HEK293 (cell line): ENCODE measurements at regions not wholly inside any gene's neighbourhood (a gene's known extent, or its start where the extent isn't known, plus 50 kb on each side); places are given as distances from the start of the nearest gene placed in this dataset.

Experiments
- CTCF ChIA-PET: fragments of 350-600 bp; formaldehyde crosslinking; extraction: SDS; loops from one replicate; lab custom pipeline; 2021; ENCODE audit warnings: antibody characterized with exemption; lab: Yijun Ruan, JAX
- POLR2A ChIA-PET: fragments of 300-600 bp; formaldehyde crosslinking; extraction: SDS; loops from one replicate; lab custom pipeline; 2020; ENCODE audit warnings: antibody characterized with exemption, inconsistent platforms; lab: Yijun Ruan, JAX
- H3K27ac ChIP-seq: fragments of 200-500 bp; sonication (Bioruptor generic); 2 replicates; pipeline ENCODE4 v1.5.1; 2014; ENCODE audit warnings: low read depth, low read length, control low read depth, inconsistent platforms; ENCODE audit errors: extremely low read depth
- H3K36me3 ChIP-seq, 2 experiments: fragments of 200-500 bp in 1 of 2; sonication (Bioruptor generic) in 1 of 2; 1 replicate in 1 of 2; 2 replicates in 1 of 2; pipeline ENCODE4 v1.5.1; 2014 to 2017; ENCODE audit warnings: inconsistent platforms in 2 of 2, low read length in 2 of 2; ENCODE audit not compliant: control insufficient read depth in 2 of 2, insufficient read depth in 1 of 2
- H3K4me1 ChIP-seq: fragments of 200-500 bp; sonication (Bioruptor generic); 2 replicates; pipeline ENCODE4 v1.5.1; 2014; ENCODE audit warnings: mild to moderate bottlenecking, low read length, inconsistent platforms; ENCODE audit not compliant: control insufficient read depth, insufficient read depth
- H3K4me3 ChIP-seq: 2 replicates; pipeline ENCODE4 v1.5.1; 2011; ENCODE audit warnings: low read depth, mild to moderate bottlenecking, control low read depth, low read length, moderate library complexity
- H3K9me3 ChIP-seq: fragments of 200-500 bp; sonication (Bioruptor generic); 2 replicates; pipeline ENCODE4 v1.5.1; 2014; ENCODE audit warnings: low read depth, low read length, inconsistent platforms; ENCODE audit not compliant: control insufficient read depth, insufficient read depth
- GFI1B ChIP-seq: fragments of 450-650 bp; formaldehyde crosslinking; IDR thresholded peaks from 2 replicates; pipeline ENCODE4 v1.5.1; 2016; ENCODE audit warnings: missing biosample characterization, missing genetic modification characterization
- GLI4 ChIP-seq: fragments of 450-650 bp; formaldehyde crosslinking; IDR thresholded peaks from 2 replicates; pipeline ENCODE4 v1.5.1; 2016; ENCODE audit warnings: missing biosample characterization, missing genetic modification characterization
- GLIS2 ChIP-seq: fragments of 450-650 bp; formaldehyde crosslinking; IDR thresholded peaks from 2 replicates; pipeline ENCODE4 v1.5.1; 2016; ENCODE audit warnings: missing biosample characterization, missing genetic modification characterization
- HOXC10 ChIP-seq: sonication (generic); formaldehyde crosslinking; IDR thresholded peaks from 2 replicates; pipeline ENCODE4 v1.8.1; 2023; ENCODE audit warnings: mild to moderate bottlenecking, missing genetic modification reagents
- IKZF3 ChIP-seq: fragments of 450-650 bp; IDR thresholded peaks from 2 replicates; pipeline ENCODE4 v1.5.0; 2018; ENCODE audit warnings: missing biosample characterization, mild to moderate bottlenecking, missing genetic modification characterization, moderate library complexity
- KLF1 ChIP-seq: fragments of 450-650 bp; formaldehyde crosslinking; IDR thresholded peaks from 2 replicates; pipeline ENCODE4 v1.5.1; 2016; ENCODE audit warnings: missing biosample characterization, missing genetic modification characterization
- SP2 ChIP-seq: fragments of 450-650 bp; formaldehyde crosslinking; IDR thresholded peaks from 2 replicates; pipeline ENCODE4 v1.5.1; 2016; ENCODE audit warnings: missing biosample characterization, missing genetic modification characterization
- ZBTB48 ChIP-seq: fragments of 450-650 bp; formaldehyde crosslinking; IDR thresholded peaks from 2 replicates; pipeline ENCODE4 v1.5.1; 2016; ENCODE audit warnings: missing biosample characterization, missing genetic modification characterization
- ZBTB8A ChIP-seq: fragments of 450-650 bp; formaldehyde crosslinking; IDR thresholded peaks from 2 replicates; pipeline ENCODE4 v1.5.1; 2016; ENCODE audit warnings: missing biosample characterization, missing genetic modification characterization
- ZFHX2 ChIP-seq: fragments of 450-650 bp; formaldehyde crosslinking; conservative IDR thresholded peaks from 2 replicates; pipeline ENCODE4 v1.5.1; 2016; ENCODE audit warnings: missing biosample characterization, missing genetic modification characterization
- ZNF138 ChIP-seq: fragments of 450-650 bp; formaldehyde crosslinking; IDR thresholded peaks from 2 replicates; pipeline ENCODE4 v1.5.1; 2016; ENCODE audit warnings: missing biosample characterization, missing genetic modification characterization, borderline replicate concordance
- ZNF157 ChIP-seq: fragments of 450-650 bp; formaldehyde crosslinking; IDR thresholded peaks from 2 replicates; pipeline ENCODE4 v1.5.1; 2016; ENCODE audit warnings: missing biosample characterization, missing genetic modification characterization
- ZNF18 ChIP-seq: fragments of 450-650 bp; formaldehyde crosslinking; IDR thresholded peaks from 2 replicates; pipeline ENCODE4 v1.5.1; 2016; ENCODE audit warnings: missing biosample characterization, missing genetic modification characterization
- ZNF19 ChIP-seq: fragments of 450-650 bp; formaldehyde crosslinking; IDR thresholded peaks from 2 replicates; pipeline ENCODE4; 2016; ENCODE audit warnings: missing biosample characterization, missing genetic modification characterization, low read depth
- ZNF302 ChIP-seq: fragments of 450-650 bp; formaldehyde crosslinking; IDR thresholded peaks from 2 replicates; pipeline ENCODE4 v1.5.1; 2016; ENCODE audit warnings: missing biosample characterization, missing genetic modification characterization, low read depth
- ZNF324 ChIP-seq: fragments of 450-650 bp; formaldehyde crosslinking; IDR thresholded peaks from 2 replicates; pipeline ENCODE4 v1.5.1; 2016; ENCODE audit warnings: missing biosample characterization, missing genetic modification characterization
- ZNF335 ChIP-seq: fragments of 450-650 bp; formaldehyde crosslinking; conservative IDR thresholded peaks from 2 replicates; pipeline ENCODE4 v1.5.1; 2016; ENCODE audit warnings: missing biosample characterization, missing genetic modification characterization
- ZNF416 ChIP-seq: fragments of 450-650 bp; formaldehyde crosslinking; IDR thresholded peaks from 2 replicates; pipeline ENCODE4 v1.5.1; 2016; ENCODE audit warnings: missing biosample characterization, missing genetic modification characterization
- ZNF433 ChIP-seq: fragments of 450-650 bp; formaldehyde crosslinking; IDR thresholded peaks from 2 replicates; pipeline ENCODE4 v1.5.1; 2016; ENCODE audit warnings: missing biosample characterization, missing genetic modification characterization, low read depth
- ZNF48 ChIP-seq: fragments of 450-650 bp; formaldehyde crosslinking; IDR thresholded peaks from 2 replicates; pipeline ENCODE4 v1.5.1; 2016; ENCODE audit warnings: missing biosample characterization, missing genetic modification characterization
- ZNF529 ChIP-seq: fragments of 450-650 bp; formaldehyde crosslinking; IDR thresholded peaks from 2 replicates; pipeline ENCODE4 v1.5.1; 2017; ENCODE audit warnings: missing genetic modification characterization, missing biosample characterization; ENCODE audit not compliant: insufficient replicate concordance
- ZNF548 ChIP-seq: fragments of 450-650 bp; formaldehyde crosslinking; IDR thresholded peaks from 2 replicates; pipeline ENCODE4 v1.5.1; 2016; ENCODE audit warnings: missing biosample characterization, missing genetic modification characterization
- ZNF658 ChIP-seq: fragments of 450-650 bp; formaldehyde crosslinking; IDR thresholded peaks from 2 replicates; pipeline ENCODE4; 2016; ENCODE audit warnings: missing biosample characterization, missing genetic modification characterization
- ZNF747 ChIP-seq: fragments of 450-650 bp; formaldehyde crosslinking; IDR thresholded peaks from 2 replicates; pipeline ENCODE4 v1.5.1; 2016; ENCODE audit warnings: missing biosample characterization, missing genetic modification characterization
- ZNF76 ChIP-seq: fragments of 450-650 bp; formaldehyde crosslinking; IDR thresholded peaks from 2 replicates; pipeline ENCODE4; 2016; ENCODE audit warnings: low read depth, missing biosample characterization, missing genetic modification characterization, borderline replicate concordance
- ZNF777 ChIP-seq: fragments of 450-650 bp; formaldehyde crosslinking; IDR thresholded peaks from 2 replicates; pipeline ENCODE4 v1.5.1; 2017; ENCODE audit warnings: missing biosample characterization, missing genetic modification characterization, borderline replicate concordance
- ZNF792 ChIP-seq: fragments of 450-650 bp; formaldehyde crosslinking; IDR thresholded peaks from 2 replicates; pipeline ENCODE4 v1.5.1; 2016; ENCODE audit warnings: missing biosample characterization, missing genetic modification characterization
- TF ChIP-seq, protein P1 (sequence below): fragments of 450-650 bp; formaldehyde crosslinking; conservative IDR thresholded peaks from 2 replicates; pipeline ENCODE4 v1.5.1; 2016; ENCODE audit warnings: low read depth, missing biosample characterization, missing genetic modification characterization
- TF ChIP-seq, protein P2 (sequence below): IDR thresholded peaks from 2 replicates; pipeline ENCODE4 v1.6.1; 2011; ENCODE audit warnings: mild to moderate bottlenecking, low read depth, low read length, borderline replicate concordance

DNA sequence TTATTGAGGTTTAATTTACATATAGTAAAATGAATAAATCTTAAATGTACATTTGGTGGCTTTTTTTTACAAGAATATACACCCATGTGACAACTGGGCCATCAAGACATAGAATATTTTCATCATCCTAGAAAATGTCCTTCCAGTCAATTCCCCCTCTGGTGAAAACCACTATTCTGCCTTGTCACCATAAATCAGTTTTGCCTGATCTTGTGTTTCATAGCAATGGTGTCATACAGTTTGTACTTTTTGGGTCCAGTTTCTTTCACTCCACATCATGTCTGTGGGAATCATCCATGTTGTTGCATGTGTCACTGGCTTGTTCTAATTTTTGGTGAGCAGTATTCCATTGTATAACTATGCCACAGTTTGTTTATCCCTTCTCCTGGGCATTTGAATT, 133.1 kb downstream of the PDCD6IP start:
- no peak overlapping the region for H3K27ac ChIP-seq
- H3K4me1 ChIP-seq: no peaks in the 10 kb centered on the region
- no peak overlapping the region for H3K4me3 ChIP-seq
- H3K9me3 ChIP-seq: no peaks in the 10 kb centered on the region
- ChIA-PET CTCF (no interaction called here), POLR2A (no interaction called here)
- TF ChIP-seq ZNF76 (no peak), HOXC10 (CRISPR knock-in tag) (no peak), ZFHX2 (tag by site-specific recombination) (no peak), ZNF433 (no peak), KLF1 (tag by site-specific recombination) (no peak), ZNF777 (no peak), SP2 (tag by site-specific recombination) (no peak), ZBTB48 (tag by site-specific recombination) (no peak), ZNF747 (tag by site-specific recombination) (no peak), ZNF792 (no peak), ZNF19 (tag by site-specific recombination) (no peak), ZNF302 (tag by site-specific recombination) (no peak), GFI1B (tag by site-specific recombination) (no peak), ZNF48 (tag by site-specific recombination) (no peak), ZNF548 (tag by site-specific recombination) (no peak)
- TF ChIP-seq, protein P1, sequence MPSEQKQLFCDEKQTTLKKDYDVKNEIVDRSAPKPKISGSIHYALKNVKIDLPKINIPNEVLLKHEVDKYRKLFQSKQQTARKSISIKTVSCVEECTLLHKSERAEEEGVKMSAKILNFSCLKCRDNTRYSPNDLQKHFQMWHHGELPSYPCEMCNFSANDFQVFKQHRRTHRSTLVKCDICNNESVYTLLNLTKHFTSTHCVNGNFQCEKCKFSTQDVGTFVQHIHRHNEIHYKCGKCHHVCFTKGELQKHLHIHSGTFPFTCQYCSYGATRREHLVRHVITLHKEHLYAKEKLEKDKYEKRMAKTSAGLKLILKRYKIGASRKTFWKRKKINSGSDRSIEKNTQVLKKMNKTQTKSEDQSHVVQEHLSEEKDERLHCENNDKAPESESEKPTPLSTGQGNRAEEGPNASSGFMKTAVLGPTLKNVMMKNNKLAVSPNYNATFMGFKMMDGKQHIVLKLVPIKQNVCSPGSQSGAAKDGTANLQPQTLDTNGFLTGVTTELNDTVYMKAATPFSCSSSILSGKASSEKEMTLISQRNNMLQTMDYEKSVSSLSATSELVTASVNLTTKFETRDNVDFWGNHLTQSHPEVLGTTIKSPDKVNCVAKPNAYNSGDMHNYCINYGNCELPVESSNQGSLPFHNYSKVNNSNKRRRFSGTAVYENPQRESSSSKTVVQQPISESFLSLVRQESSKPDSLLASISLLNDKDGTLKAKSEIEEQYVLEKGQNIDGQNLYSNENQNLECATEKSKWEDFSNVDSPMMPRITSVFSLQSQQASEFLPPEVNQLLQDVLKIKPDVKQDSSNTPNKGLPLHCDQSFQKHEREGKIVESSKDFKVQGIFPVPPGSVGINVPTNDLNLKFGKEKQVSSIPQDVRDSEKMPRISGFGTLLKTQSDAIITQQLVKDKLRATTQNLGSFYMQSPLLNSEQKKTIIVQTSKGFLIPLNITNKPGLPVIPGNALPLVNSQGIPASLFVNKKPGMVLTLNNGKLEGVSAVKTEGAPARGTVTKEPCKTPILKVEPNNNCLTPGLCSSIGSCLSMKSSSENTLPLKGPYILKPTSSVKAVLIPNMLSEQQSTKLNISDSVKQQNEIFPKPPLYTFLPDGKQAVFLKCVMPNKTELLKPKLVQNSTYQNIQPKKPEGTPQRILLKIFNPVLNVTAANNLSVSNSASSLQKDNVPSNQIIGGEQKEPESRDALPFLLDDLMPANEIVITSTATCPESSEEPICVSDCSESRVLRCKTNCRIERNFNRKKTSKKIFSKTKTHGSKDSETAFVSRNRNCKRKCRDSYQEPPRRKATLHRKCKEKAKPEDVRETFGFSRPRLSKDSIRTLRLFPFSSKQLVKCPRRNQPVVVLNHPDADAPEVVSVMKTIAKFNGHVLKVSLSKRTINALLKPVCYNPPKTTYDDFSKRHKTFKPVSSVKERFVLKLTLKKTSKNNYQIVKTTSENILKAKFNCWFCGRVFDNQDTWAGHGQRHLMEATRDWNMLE: no peak
- TF ChIP-seq, protein P2, sequence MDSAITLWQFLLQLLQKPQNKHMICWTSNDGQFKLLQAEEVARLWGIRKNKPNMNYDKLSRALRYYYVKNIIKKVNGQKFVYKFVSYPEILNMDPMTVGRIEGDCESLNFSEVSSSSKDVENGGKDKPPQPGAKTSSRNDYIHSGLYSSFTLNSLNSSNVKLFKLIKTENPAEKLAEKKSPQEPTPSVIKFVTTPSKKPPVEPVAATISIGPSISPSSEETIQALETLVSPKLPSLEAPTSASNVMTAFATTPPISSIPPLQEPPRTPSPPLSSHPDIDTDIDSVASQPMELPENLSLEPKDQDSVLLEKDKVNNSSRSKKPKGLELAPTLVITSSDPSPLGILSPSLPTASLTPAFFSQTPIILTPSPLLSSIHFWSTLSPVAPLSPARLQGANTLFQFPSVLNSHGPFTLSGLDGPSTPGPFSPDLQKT: no peak
- no peaks in the 10 kb centered on the region for H3K36me3 ChIP-seq

DNA sequence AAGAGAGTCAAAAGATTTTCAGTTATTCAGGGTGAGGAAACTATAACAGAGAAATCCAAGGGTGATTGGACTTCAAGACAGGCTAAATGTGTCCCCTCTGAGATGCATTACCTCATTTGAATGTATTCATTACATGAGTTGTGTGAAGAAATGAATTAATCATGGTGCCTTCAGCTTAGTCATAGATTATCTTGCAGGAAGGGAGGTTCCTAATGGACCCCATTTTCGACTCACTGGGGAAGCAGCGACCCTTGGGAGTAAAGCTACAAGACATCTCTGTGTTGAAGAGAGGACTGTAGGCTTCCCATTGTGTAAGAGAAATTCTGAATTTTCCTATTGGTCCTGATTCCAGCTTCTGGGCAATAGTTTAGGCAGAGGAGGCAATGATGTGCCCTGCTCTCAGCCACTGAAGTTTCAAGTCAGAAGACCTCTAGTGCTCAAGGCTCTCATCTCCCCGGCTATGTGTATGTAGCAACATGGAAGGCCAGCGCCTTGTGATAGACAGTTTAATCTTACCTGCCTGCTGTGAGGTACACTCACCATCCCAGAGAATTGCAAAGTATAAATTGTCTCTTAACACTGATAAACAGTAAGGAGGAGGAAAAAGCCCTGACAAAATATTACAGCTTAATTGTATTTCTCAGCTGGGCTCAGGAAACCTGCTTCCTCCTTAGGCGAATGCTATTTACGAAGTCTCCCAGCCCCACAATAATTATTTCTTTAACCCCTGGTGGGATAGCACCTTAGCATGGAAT, 133.8 kb downstream of the PDCD6IP start:
- ChIA-PET CTCF (interaction anchor here (0.6 kb wide), 1 partner anchor 59 kb away, joined by 3 read pairs; no protein-coding TSS in a partner anchor), POLR2A (no interaction called here)
- Histone ChIP-seq H3K27ac (no peak overlapping the region), H3K4me1 (no peaks in the 10 kb centered on the region), H3K36me3 (no peaks in the 10 kb centered on the region), H3K4me3 (no peak overlapping the region), H3K9me3 (no peaks in the 10 kb centered on the region)
- TF ChIP-seq ZNF335 (tag by site-specific recombination) (no peak), GLIS2 (no peak), GLI4 (tag by site-specific recombination) (no peak), ZNF138 (no peak), ZNF416 (tag by site-specific recombination) (no peak), ZBTB8A (tag by site-specific recombination) (no peak), ZNF18 (no peak), ZNF302 (tag by site-specific recombination) (no peak), ZNF529 (no peak), ZNF433 (no peak), IKZF3 (no peak), ZNF324 (tag by site-specific recombination) (no peak), ZNF157 (tag by site-specific recombination) (no peak), ZNF658 (tag by site-specific recombination) (no peak)
